Neural progenitor cell (in vitro differentiated cells): ENCODE measurements at regions not wholly inside any gene's neighbourhood (a gene's known extent, or its start where the extent isn't known, plus 50 kb on each side); places are given as distances from the start of the nearest gene placed in this dataset.

Experiments used
- CTCF ChIP-seq: fragments of 200-600 bp; sonication (generic); IDR thresholded peaks from 2 replicates; pipeline ENCODE4 v1.5.1; 2017; ENCODE audit warnings: antibody characterized with exemption, mild to moderate bottlenecking
- EZH2phosphoT487 ChIP-seq: fragments of 200-600 bp; sonication (generic); IDR thresholded peaks from 2 replicates; pipeline ENCODE4 v1.6.1; 2017; ENCODE audit warnings: antibody characterized with exemption

DNA sequence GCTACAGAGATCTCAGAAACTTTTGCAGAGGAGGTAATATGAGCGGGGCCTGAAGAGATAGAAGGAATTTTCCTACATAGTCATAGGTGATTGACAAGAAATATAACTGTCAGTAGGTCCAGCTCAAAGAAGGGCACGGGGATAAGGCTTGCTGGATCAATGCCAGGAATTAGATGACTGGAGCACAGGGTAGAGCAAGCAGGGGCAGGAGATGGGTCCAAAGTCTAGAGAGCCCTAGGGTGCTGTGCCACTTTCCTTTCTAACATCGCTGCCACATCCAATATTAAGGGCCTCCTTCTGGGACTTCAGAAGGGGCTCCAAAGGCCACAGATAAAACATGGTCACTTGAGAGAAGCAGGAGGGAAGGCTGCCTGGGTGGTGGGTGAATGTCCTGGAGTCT is 402.2 kb downstream of the MID1IP1 start:
- no peak for TF ChIP-seq CTCF
- TF ChIP-seq EZH2phosphoT487, result no peak
